ENCODE measurements at regions not wholly inside any gene's neighbourhood (a gene's known extent, or its start where the extent isn't known, plus 50 kb on each side); places are given as distances from the start of the nearest gene placed in this dataset.

- no peak for TF ChIP-seq CTCF (IDR thresholded peaks at IDR 0.05; ENCODE audit: low read length, missing control alignments)
Measured at GRCh38 chrX:122906726-122907125, 277.4 kb upstream of the GRIA3 start.

GRCh38 chrX:122907375-122907774, 276.7 kb upstream of the GRIA3 start:
- TF ChIP-seq CTCF (IDR thresholded peaks at IDR 0.05; ENCODE audit: low read length, missing control alignments): no peak
- H3K4me3 ChIP-seq (replicated peaks; ENCODE audit: low read depth, low read length): no peak overlapping the region
- DNase-seq (ENCODE audit: low read depth): no peak

More at GRCh38 chrX:122906726-122907125, 277.4 kb upstream of the GRIA3 start:
- no peak overlapping the region for H3K4me3 ChIP-seq (replicated peaks; ENCODE audit: low read depth, low read length)
- no peak for DNase-seq (ENCODE audit: low read depth)

GRCh38 chrX:122910697-122911096, 273.4 kb upstream of the GRIA3 start:
- H3K4me3 ChIP-seq (replicated peaks; ENCODE audit: low read depth, low read length): no peak overlapping the region
- TF ChIP-seq CTCF (IDR thresholded peaks at IDR 0.05; ENCODE audit: low read length, missing control alignments): no peak
- no peak for DNase-seq (ENCODE audit: low read depth)

- TF ChIP-seq CTCF (IDR thresholded peaks at IDR 0.05; ENCODE audit: low read length, missing control alignments): no peak
- no peak overlapping the region for H3K4me3 ChIP-seq (replicated peaks; ENCODE audit: low read depth, low read length)
- no peak for DNase-seq (ENCODE audit: low read depth)
Measured at GRCh38 chrX:122913134-122913533, 270.9 kb upstream of the GRIA3 start.

GRCh38 chrX:122913764-122914163, 270.3 kb upstream of the GRIA3 start:
- H3K4me3 ChIP-seq (replicated peaks; ENCODE audit: low read depth, low read length): no peak overlapping the region
- TF ChIP-seq CTCF (IDR thresholded peaks at IDR 0.05; ENCODE audit: low read length, missing control alignments): no peak
- no peak for DNase-seq (ENCODE audit: low read depth)

GRCh38 chrX:122914256-122914655, 269.8 kb upstream of the GRIA3 start:
- DNase-seq (ENCODE audit: low read depth): no peak
- TF ChIP-seq CTCF (IDR thresholded peaks at IDR 0.05; ENCODE audit: low read length, missing control alignments): no peak
- no peak overlapping the region for H3K4me3 ChIP-seq (replicated peaks; ENCODE audit: low read depth, low read length)

- TF ChIP-seq CTCF (IDR thresholded peaks at IDR 0.05; ENCODE audit: low read length, missing control alignments): no peak
- no peak for DNase-seq (ENCODE audit: low read depth)
- H3K4me3 ChIP-seq (replicated peaks; ENCODE audit: low read depth, low read length): no peak overlapping the region
Measured at GRCh38 chrX:122934131-122934530, 249.9 kb upstream of the GRIA3 start.

Measured in fibroblast of pulmonary artery (primary cell).